ENCODE measurements at regions not wholly inside any gene's neighbourhood (a gene's known extent, or its start where the extent isn't known, plus 50 kb on each side); places are given as distances from the start of the nearest gene placed in this dataset.

- Histone ChIP-seq H3K27ac (no peak overlapping the region), H3K36me3 (no peaks in the 10 kb centered on the region), H3K27me3 (no peaks in the 10 kb centered on the region), H3K9me3 (peaks cover 0 to 7% (median 3%) of the 10 kb centered on the region in 4 donors), H3K4me1 (no peaks in the 10 kb centered on the region), H3K4me3 (no peak overlapping the region)
- TF ChIP-seq, protein P1, sequence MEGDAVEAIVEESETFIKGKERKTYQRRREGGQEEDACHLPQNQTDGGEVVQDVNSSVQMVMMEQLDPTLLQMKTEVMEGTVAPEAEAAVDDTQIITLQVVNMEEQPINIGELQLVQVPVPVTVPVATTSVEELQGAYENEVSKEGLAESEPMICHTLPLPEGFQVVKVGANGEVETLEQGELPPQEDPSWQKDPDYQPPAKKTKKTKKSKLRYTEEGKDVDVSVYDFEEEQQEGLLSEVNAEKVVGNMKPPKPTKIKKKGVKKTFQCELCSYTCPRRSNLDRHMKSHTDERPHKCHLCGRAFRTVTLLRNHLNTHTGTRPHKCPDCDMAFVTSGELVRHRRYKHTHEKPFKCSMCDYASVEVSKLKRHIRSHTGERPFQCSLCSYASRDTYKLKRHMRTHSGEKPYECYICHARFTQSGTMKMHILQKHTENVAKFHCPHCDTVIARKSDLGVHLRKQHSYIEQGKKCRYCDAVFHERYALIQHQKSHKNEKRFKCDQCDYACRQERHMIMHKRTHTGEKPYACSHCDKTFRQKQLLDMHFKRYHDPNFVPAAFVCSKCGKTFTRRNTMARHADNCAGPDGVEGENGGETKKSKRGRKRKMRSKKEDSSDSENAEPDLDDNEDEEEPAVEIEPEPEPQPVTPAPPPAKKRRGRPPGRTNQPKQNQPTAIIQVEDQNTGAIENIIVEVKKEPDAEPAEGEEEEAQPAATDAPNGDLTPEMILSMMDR (IDR thresholded peaks at IDR 0.05) = no peak
- no peak for TF ChIP-seq POLR2A (IDR thresholded peaks at IDR 0.05)
- no peak for TF ChIP-seq EP300 (IDR thresholded peaks at IDR 0.05)
- DNase-seq (ENCODE audit: low spot score in 2 of 2) = no peak
- 57 to 73% methylated on average over 2 of the region's 2 CpGs for WGBS, 2 donors
These were observed 305.8 kb upstream of the GRIA3 start for GRCh38 chrX:122878269-122878668.

- Histone ChIP-seq H3K4me1 (no peaks in the 10 kb centered on the region), H3K27me3 (no peaks in the 10 kb centered on the region), H3K36me3 (no peaks in the 10 kb centered on the region), H3K4me3 (no peak overlapping the region), H3K9me3 (peaks cover 0 to 7% (median 3%) of the 10 kb centered on the region in 4 donors), H3K27ac (no peak overlapping the region)
- no peak for DNase-seq (ENCODE audit: low spot score in 2 of 2)
- WGBS, 2 donors = 91 to 100% methylated on average over 2 to 3 of the region's 3 CpGs
- TF ChIP-seq, protein P1 (IDR thresholded peaks at IDR 0.05) = no peak
- no peak for TF ChIP-seq POLR2A (IDR thresholded peaks at IDR 0.05)
- no peak for TF ChIP-seq EP300 (IDR thresholded peaks at IDR 0.05)
These were observed 303.1 kb upstream of the GRIA3 start for GRCh38 chrX:122880952-122881351.

- H3K36me3 ChIP-seq = no peaks in the 10 kb centered on the region
- no peak for DNase-seq (ENCODE audit: low spot score in 2 of 2)
- no peak overlapping the region for H3K4me3 ChIP-seq
- no peaks in the 10 kb centered on the region for H3K4me1 ChIP-seq
- H3K27me3 ChIP-seq = no peaks in the 10 kb centered on the region
- TF ChIP-seq, protein P1 (IDR thresholded peaks at IDR 0.05) = no peak
- TF ChIP-seq EP300 (IDR thresholded peaks at IDR 0.05) (no peak), POLR2A (IDR thresholded peaks at IDR 0.05) (no peak)
- no peak overlapping the region for H3K27ac ChIP-seq
- H3K9me3 ChIP-seq = peaks cover 0 to 4% (median 0%) of the 10 kb centered on the region in 4 donors
These were observed 293.3 kb upstream of the GRIA3 start for GRCh38 chrX:122890729-122891128.

DNA sequence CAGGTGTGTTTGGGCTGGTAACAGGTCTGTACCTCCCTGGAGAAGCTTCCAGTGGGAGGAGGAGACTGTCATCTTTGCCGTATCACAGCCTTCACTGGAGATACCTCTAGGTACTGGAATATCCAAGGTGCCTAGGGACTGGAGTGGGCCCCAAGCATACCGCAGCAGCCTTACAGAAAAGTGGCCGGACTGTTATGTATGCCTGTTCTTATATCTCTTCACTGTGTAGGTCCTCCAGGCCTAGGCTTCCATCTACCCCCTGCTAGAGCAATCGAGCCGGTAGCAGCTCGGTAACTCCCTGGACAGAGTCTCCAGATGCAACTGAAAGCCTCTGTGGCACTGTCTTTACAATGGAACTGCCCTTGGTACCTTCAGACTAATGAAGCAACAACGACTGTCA, 277.4 kb upstream of the GRIA3 start:
- Histone ChIP-seq H3K27me3 (no peaks in the 10 kb centered on the region), H3K4me1 (no peaks in the 10 kb centered on the region), H3K4me3 (no peak overlapping the region), H3K36me3 (no peaks in the 10 kb centered on the region), H3K27ac (no peak overlapping the region), H3K9me3 (peaks cover 0 to 9% (median 3%) of the 10 kb centered on the region in 4 donors)
- WGBS, 2 donors = 88 to 96% methylated on average over 6 to 7 of the region's 7 CpGs
- TF ChIP-seq, protein P1 (IDR thresholded peaks at IDR 0.05) = no peak
- no peak for TF ChIP-seq POLR2A (IDR thresholded peaks at IDR 0.05)
- no peak for TF ChIP-seq EP300 (IDR thresholded peaks at IDR 0.05)
- no peak for DNase-seq (ENCODE audit: low spot score in 2 of 2)

- H3K4me1 ChIP-seq = no peaks in the 10 kb centered on the region
- H3K27ac ChIP-seq = no peak overlapping the region
- DNase-seq (ENCODE audit: low spot score in 2 of 2) = no peak
- peaks cover 0 to 9% (median 3%) of the 10 kb centered on the region in 4 donors for H3K9me3 ChIP-seq
- WGBS, 2 donors = 85 to 86% methylated on average over 1 of the region's 1 CpG
- H3K27me3 ChIP-seq = no peaks in the 10 kb centered on the region
- H3K36me3 ChIP-seq = no peaks in the 10 kb centered on the region
- TF ChIP-seq, protein P1 (IDR thresholded peaks at IDR 0.05) = no peak
- TF ChIP-seq EP300 (IDR thresholded peaks at IDR 0.05) = no peak
- TF ChIP-seq POLR2A (IDR thresholded peaks at IDR 0.05) = no peak
- H3K4me3 ChIP-seq = no peak overlapping the region
These were observed 276.7 kb upstream of the GRIA3 start for GRCh38 chrX:122907375-122907774.
